ENCODE measurements at regions not wholly inside any gene's neighbourhood (a gene's known extent, or its start where the extent isn't known, plus 50 kb on each side); places are given as distances from the start of the nearest gene placed in this dataset.

- TF ChIP-seq, protein P1, sequence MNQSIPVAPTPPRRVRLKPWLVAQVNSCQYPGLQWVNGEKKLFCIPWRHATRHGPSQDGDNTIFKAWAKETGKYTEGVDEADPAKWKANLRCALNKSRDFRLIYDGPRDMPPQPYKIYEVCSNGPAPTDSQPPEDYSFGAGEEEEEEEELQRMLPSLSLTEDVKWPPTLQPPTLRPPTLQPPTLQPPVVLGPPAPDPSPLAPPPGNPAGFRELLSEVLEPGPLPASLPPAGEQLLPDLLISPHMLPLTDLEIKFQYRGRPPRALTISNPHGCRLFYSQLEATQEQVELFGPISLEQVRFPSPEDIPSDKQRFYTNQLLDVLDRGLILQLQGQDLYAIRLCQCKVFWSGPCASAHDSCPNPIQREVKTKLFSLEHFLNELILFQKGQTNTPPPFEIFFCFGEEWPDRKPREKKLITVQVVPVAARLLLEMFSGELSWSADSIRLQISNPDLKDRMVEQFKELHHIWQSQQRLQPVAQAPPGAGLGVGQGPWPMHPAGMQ (IDR thresholded peaks at IDR 0.05; ENCODE audit: borderline replicate concordance), result no peak
- peak; percentile 41 for TF ChIP-seq POLR2A (IDR thresholded peaks at IDR 0.05; ENCODE audit: low read depth, low read length)
- TF ChIP-seq, protein P2, sequence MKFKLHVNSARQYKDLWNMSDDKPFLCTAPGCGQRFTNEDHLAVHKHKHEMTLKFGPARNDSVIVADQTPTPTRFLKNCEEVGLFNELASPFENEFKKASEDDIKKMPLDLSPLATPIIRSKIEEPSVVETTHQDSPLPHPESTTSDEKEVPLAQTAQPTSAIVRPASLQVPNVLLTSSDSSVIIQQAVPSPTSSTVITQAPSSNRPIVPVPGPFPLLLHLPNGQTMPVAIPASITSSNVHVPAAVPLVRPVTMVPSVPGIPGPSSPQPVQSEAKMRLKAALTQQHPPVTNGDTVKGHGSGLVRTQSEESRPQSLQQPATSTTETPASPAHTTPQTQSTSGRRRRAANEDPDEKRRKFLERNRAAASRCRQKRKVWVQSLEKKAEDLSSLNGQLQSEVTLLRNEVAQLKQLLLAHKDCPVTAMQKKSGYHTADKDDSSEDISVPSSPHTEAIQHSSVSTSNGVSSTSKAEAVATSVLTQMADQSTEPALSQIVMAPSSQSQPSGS (IDR thresholded peaks at IDR 0.05; ENCODE audit: low read length), result no peak
- 0 out of 2 replicates have a peak, but pooled peaks have one; percentile 20 for TF ChIP-seq TCF12 (IDR thresholded peaks at IDR 0.05; ENCODE audit: low read depth, low read length)
- TF ChIP-seq MYC (IDR thresholded peaks at IDR 0.05; ENCODE audit: insufficient read depth, insufficient read length, insufficient replicate concordance, low read length, severe bottlenecking), result no peak
- 0 out of 2 replicates have a peak, but pooled peaks have one; percentile 25 for TF ChIP-seq RFX5 (IDR thresholded peaks at IDR 0.05; ENCODE audit: low read depth, low read length)
- TF ChIP-seq KAT2A (conservative IDR thresholded peaks at IDR 0.05; ENCODE audit: control insufficient read depth, low read depth, low read length), result no peak
- peak; percentile 61 for TF ChIP-seq BCL3 (IDR thresholded peaks at IDR 0.05; ENCODE audit: borderline replicate concordance, insufficient read depth, low read depth, low read length, poor library complexity, severe bottlenecking)
- TF ChIP-seq IRF3 (IDR thresholded peaks at IDR 0.05), result no peak
- peak; percentile 56; the same call in 1 of the 2 replicates for TF ChIP-seq SMAD5 (IDR thresholded peaks at IDR 0.05; ENCODE audit: low read depth)
- TF ChIP-seq NR2C1 (IDR thresholded peaks at IDR 0.05), result no peak
- no peak for TF ChIP-seq E4F1 (IDR thresholded peaks at IDR 0.05; ENCODE audit: borderline replicate concordance, partially characterized antibody)
- TF ChIP-seq MXI1 (IDR thresholded peaks at IDR 0.05; ENCODE audit: low read depth, low read length), result no peak
- TF ChIP-seq IRF4 (IDR thresholded peaks at IDR 0.05; ENCODE audit: low read depth, low read length), result no peak
- TF ChIP-seq NFXL1 (IDR thresholded peaks at IDR 0.05; ENCODE audit: borderline replicate concordance), result no peak
- TF ChIP-seq GATAD2B (conservative IDR thresholded peaks at IDR 0.05; ENCODE audit: low read depth), result no peak
- TF ChIP-seq SKIL (IDR thresholded peaks at IDR 0.05; ENCODE audit: low read depth, poor library complexity, severe bottlenecking), result no peak
- no peak for TF ChIP-seq ZNF24 (IDR thresholded peaks at IDR 0.05)
Observed at GRCh38 chrX:3815896-3816664, 102.6 kb upstream of the PRKX start (continued).

Data from GM12878 (cell line).